Endothelial cell (in vitro differentiated cells): ENCODE measurements at regions not wholly inside any gene's neighbourhood (a gene's known extent, or its start where the extent isn't known, plus 50 kb on each side); places are given as distances from the start of the nearest gene placed in this dataset.

Source experiments
- DNase-seq: peaks from one replicate; pipeline ENCODE4 v3.0.0; 2021; ENCODE audit warnings: low spot score
- H3K27ac Mint-ChIP-seq: one replicate; pipeline ENCODE4 v1.8.0; 2021; ENCODE audit warnings: mixed read lengths, inconsistent platforms; ENCODE audit not compliant: unreplicated experiment
- H3K27me3 Mint-ChIP-seq: one replicate; pipeline ENCODE4 v1.8.0; 2021; ENCODE audit warnings: mild to moderate bottlenecking, moderate library complexity, mixed read lengths, inconsistent platforms; ENCODE audit not compliant: unreplicated experiment
- H3K36me3 Mint-ChIP-seq: one replicate; pipeline ENCODE4 v1.8.0; 2021; ENCODE audit warnings: mild to moderate bottlenecking, low read depth, mixed read lengths, inconsistent platforms; ENCODE audit not compliant: unreplicated experiment
- H3K4me1 Mint-ChIP-seq: one replicate; pipeline ENCODE4 v1.8.0; 2021; ENCODE audit warnings: mild to moderate bottlenecking, mixed read lengths, inconsistent platforms; ENCODE audit not compliant: unreplicated experiment
- H3K4me3 Mint-ChIP-seq: one replicate; pipeline ENCODE4 v1.8.0; 2021; ENCODE audit warnings: mild to moderate bottlenecking, mixed read lengths, inconsistent platforms; ENCODE audit not compliant: unreplicated experiment
- H3K9me3 Mint-ChIP-seq: one replicate; pipeline ENCODE4 v1.8.0; 2021; ENCODE audit warnings: mixed read lengths, inconsistent platforms; ENCODE audit not compliant: unreplicated experiment
- CTCF ChIP-seq: fragments of 200-600 bp; sonication (generic); IDR thresholded peaks from one replicate; pipeline ENCODE4 v1.5.0; 2021; ENCODE audit warnings: antibody characterized with exemption; ENCODE audit not compliant: unreplicated experiment

GRCh38 chr4:187063251-187063650 is 339.6 kb upstream of the FAT1 start:
- Mint-ChIP-seq H3K27ac (no peak overlapping the region), H3K9me3 (no peaks in the 10 kb centered on the region), H3K27me3 (peaks cover 2% of the 10 kb centered on the region), H3K4me3 (no peak overlapping the region), H3K4me1 (no peaks in the 10 kb centered on the region), H3K36me3 (no peaks in the 10 kb centered on the region)
- no peak for DNase-seq
- no peak for TF ChIP-seq CTCF

DNA sequence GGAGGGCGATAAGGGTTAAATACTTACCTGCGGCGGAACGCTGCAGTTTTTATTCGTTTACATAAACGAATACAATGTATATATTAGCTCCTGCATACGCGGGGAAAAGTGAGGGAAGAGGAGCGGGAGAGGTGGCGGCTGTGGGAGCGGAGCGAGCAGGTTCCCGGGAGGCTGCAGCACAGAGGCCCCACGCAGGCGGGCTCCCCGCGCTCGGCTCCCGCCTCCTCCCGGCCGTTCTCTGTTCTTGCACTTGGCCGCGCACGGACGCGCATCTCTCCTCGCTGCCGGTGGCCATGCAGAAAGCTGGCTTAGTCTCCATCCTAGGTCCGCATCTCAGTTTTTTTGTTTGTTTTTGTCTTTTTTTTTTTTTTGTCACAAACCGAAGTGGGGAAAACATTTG is 340.4 kb upstream of the FAT1 start:
- no peaks in the 10 kb centered on the region for H3K36me3 Mint-ChIP-seq
- TF ChIP-seq CTCF: no peak
- no peaks in the 10 kb centered on the region for H3K9me3 Mint-ChIP-seq
- no peak for DNase-seq
- H3K4me1 Mint-ChIP-seq: no peaks in the 10 kb centered on the region
- H3K4me3 Mint-ChIP-seq: no peak overlapping the region
- no peak overlapping the region for H3K27ac Mint-ChIP-seq
- H3K27me3 Mint-ChIP-seq: peaks cover 2% of the 10 kb centered on the region

DNA sequence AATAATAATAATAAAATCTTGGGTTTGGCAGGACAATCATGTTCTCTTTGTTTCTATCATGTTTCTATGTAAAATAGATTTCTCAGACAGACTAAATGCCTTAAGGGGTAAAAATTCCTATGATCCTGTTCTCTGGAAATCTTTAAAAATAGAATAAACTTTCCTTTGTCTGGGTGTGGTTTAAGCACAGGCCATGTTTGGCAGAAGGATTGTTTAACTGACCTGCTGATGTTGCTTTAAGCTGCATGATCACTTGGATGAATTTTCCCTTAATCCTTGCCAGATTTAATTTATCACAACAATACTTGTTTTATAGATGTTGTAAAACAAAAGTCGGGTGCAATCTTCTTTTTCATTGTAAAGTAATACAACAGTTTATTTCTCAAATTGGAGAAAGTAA is 341.7 kb upstream of the FAT1 start:
- H3K4me1 Mint-ChIP-seq: no peaks in the 10 kb centered on the region
- H3K9me3 Mint-ChIP-seq: no peaks in the 10 kb centered on the region
- peaks cover 2% of the 10 kb centered on the region for H3K27me3 Mint-ChIP-seq
- TF ChIP-seq CTCF: no peak
- no peak overlapping the region for H3K27ac Mint-ChIP-seq
- H3K4me3 Mint-ChIP-seq: no peak overlapping the region
- no peaks in the 10 kb centered on the region for H3K36me3 Mint-ChIP-seq
- DNase-seq: no peak

- no peak for TF ChIP-seq CTCF
- Mint-ChIP-seq H3K27me3 (peaks cover 2% of the 10 kb centered on the region), H3K4me1 (no peaks in the 10 kb centered on the region), H3K36me3 (no peaks in the 10 kb centered on the region), H3K9me3 (no peaks in the 10 kb centered on the region), H3K4me3 (no peak overlapping the region), H3K27ac (no peak overlapping the region)
- no peak for DNase-seq
These were observed 342.1 kb upstream of the FAT1 start for GRCh38 chr4:187065806-187066205.

DNA sequence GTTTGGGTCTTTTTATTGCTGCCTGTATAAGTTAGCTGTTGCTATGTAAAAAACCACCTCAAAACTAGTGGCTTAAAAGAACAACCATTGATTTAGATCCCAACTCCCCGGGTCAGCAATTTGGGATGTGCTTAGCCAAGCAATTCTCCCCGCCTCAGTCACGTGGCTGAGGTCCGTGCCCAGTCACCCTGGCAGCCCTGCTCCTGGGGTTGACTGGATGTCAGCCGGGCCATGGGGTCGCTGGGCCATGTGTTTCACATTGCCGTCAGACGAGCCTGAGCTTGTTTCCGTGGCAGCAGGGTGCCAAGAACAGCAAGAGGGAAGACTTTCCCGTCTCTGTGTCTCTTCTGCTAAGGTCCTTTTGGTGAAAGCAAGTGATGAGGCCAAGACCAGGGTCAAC is 345.7 kb upstream of the FAT1 start:
- no peaks in the 10 kb centered on the region for H3K36me3 Mint-ChIP-seq
- no peaks in the 10 kb centered on the region for H3K4me1 Mint-ChIP-seq
- H3K27me3 Mint-ChIP-seq: peaks cover 2% of the 10 kb centered on the region
- no peaks in the 10 kb centered on the region for H3K9me3 Mint-ChIP-seq
- DNase-seq: no peak
- H3K27ac Mint-ChIP-seq: no peak overlapping the region
- no peak for TF ChIP-seq CTCF
- H3K4me3 Mint-ChIP-seq: no peak overlapping the region
